ENCODE measurements at regions not wholly inside any gene's neighbourhood (a gene's known extent, or its start where the extent isn't known, plus 50 kb on each side); places are given as distances from the start of the nearest gene placed in this dataset.

- H3K4me2 ChIP-seq (ENCODE audit: insufficient read depth, insufficient read length, low read length), result no peak overlapping the region
- H3K27ac Mint-ChIP-seq, result no peak overlapping the region
- peaks cover 24 to 27% of the 10 kb centered on the region in 2 experiments for H3K4me1 Mint-ChIP-seq
- H4K91ac ChIP-seq (ENCODE audit: insufficient read length, low read depth, low read length), result no peak overlapping the region
- H4K20me1 ChIP-seq (ENCODE audit: control insufficient read depth, insufficient read depth, insufficient read length), result no peaks in the 10 kb centered on the region
- no peaks in the 10 kb centered on the region for H3K27me3 ChIP-seq (ENCODE audit: insufficient read depth, low read length)
- no peak overlapping the region for H4K5ac ChIP-seq (ENCODE audit: insufficient read length, low read depth, low read length)
- no peak for DNase-seq
- no peak overlapping the region for H3K23ac ChIP-seq (ENCODE audit: insufficient read length, low read depth, low read length)
- H3K9ac ChIP-seq (ENCODE audit: extremely low read depth, insufficient read length, low read length), result no peak overlapping the region
- no peak overlapping the region for H2AK5ac ChIP-seq (ENCODE audit: insufficient read length, low read length)
- H2BK12ac ChIP-seq (ENCODE audit: insufficient read length, low read depth, low read length), result no peak overlapping the region
- H3K18ac ChIP-seq (ENCODE audit: insufficient read length, low read depth, low read length), result no peak overlapping the region
- H2BK20ac ChIP-seq (ENCODE audit: low read depth, low read length, poor library complexity, severe bottlenecking), result no peak overlapping the region
- H3K27ac ChIP-seq (ENCODE audit: insufficient read length, low read depth, low read length), result no peak overlapping the region
- no peaks in the 10 kb centered on the region for H3K9me3 ChIP-seq (ENCODE audit: control insufficient read depth, low read depth, low read length)
- no peak overlapping the region for H2BK15ac ChIP-seq (ENCODE audit: low read depth, low read length)
- TF ChIP-seq, protein P1, sequence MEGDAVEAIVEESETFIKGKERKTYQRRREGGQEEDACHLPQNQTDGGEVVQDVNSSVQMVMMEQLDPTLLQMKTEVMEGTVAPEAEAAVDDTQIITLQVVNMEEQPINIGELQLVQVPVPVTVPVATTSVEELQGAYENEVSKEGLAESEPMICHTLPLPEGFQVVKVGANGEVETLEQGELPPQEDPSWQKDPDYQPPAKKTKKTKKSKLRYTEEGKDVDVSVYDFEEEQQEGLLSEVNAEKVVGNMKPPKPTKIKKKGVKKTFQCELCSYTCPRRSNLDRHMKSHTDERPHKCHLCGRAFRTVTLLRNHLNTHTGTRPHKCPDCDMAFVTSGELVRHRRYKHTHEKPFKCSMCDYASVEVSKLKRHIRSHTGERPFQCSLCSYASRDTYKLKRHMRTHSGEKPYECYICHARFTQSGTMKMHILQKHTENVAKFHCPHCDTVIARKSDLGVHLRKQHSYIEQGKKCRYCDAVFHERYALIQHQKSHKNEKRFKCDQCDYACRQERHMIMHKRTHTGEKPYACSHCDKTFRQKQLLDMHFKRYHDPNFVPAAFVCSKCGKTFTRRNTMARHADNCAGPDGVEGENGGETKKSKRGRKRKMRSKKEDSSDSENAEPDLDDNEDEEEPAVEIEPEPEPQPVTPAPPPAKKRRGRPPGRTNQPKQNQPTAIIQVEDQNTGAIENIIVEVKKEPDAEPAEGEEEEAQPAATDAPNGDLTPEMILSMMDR (conservative IDR thresholded peaks at IDR 0.05), result no peak
- H3K4ac ChIP-seq (ENCODE audit: low read depth, low read length), result no peak overlapping the region
- H3K4me1 ChIP-seq (ENCODE audit: insufficient read depth, low read length), result no peaks in the 10 kb centered on the region; the same call in 1 of the 2 replicates
- no peaks in the 10 kb centered on the region for H3K23me2 ChIP-seq (ENCODE audit: insufficient read length, low read depth, low read length, poor library complexity, severe bottlenecking)
- no peak overlapping the region for H3K14ac ChIP-seq (ENCODE audit: insufficient read depth, low read length)
- H3K79me1 ChIP-seq (ENCODE audit: insufficient read depth, low read depth, low read length, poor library complexity, severe bottlenecking), result no peaks in the 10 kb centered on the region
- no peak overlapping the region for H3K4me3 Mint-ChIP-seq
- no peak overlapping the region for H2BK5ac ChIP-seq (ENCODE audit: insufficient read length, low read length)
- no peak overlapping the region for H4K8ac ChIP-seq (replicated peaks; ENCODE audit: insufficient read length, low read depth, low read length)
- no peak overlapping the region for H2AFZ ChIP-seq (ENCODE audit: low read length)
- H3K27me3 Mint-ChIP-seq (ENCODE audit: low read depth), result no peaks in the 10 kb centered on the region
- peaks cover 0 to 26% (median 18%) of the 10 kb centered on the region in 3 experiments; a peak in 5 of 7 replicates for H3K36me3 Mint-ChIP-seq (ENCODE audit: insufficient read depth in 1 of 3, low read depth in 3 of 3)
- no peaks in the 10 kb centered on the region for H3K79me2 ChIP-seq (ENCODE audit: insufficient read depth, low read length)
- no CpG with 5 or more reads among the region's 12 CpGs for WGBS (ENCODE audit: extremely low coverage, insufficient read length, low lambda C conversion rate)
- no peak overlapping the region for H3K56ac ChIP-seq (ENCODE audit: insufficient read length, low read depth, low read length)
- no peak overlapping the region for H2BK120ac ChIP-seq (ENCODE audit: low read depth, low read length, poor library complexity, severe bottlenecking)
- H3T11ph ChIP-seq (ENCODE audit: low read length), result no peak overlapping the region
- H3K9me3 Mint-ChIP-seq, result peaks cover 9% of the 10 kb centered on the region in 2 experiments; a peak in 4 of 5 replicates
Observed at GRCh38 chr11:70931430-70931829, 320.9 kb downstream of the SHANK2 start.
